ENCODE measurements at regions not wholly inside any gene's neighbourhood (a gene's known extent, or its start where the extent isn't known, plus 50 kb on each side); places are given as distances from the start of the nearest gene placed in this dataset.

DNA sequence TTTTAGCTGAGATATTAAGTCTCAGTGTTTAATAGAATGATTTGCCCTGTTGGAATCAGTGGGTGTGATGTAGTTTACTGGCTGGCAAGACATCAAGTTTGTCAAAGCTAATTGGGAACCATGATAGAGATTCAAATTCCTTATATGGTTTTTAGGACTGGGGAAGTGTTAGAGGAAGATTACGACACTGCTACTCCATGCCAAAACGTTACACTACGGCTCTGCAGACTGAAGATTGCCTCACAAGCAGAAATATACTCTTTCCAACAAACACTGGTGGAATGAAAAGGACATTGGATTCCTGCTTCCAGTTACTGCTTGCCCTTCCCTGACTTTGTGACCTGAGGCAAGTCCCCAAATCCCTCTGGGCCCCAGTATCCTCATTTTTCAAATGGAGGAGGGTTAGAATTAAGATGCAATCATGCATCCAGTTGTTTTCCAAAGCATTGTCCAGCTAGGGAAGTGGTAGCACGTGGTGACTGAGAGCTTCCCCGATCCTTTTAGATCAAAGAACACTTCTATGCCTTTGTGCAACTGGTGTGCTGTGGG, 147.6 kb downstream of the CDC42EP3 start:
- Histone ChIP-seq H3K27ac (ENCODE audit: low read depth, low read length) (no peak overlapping the region), H2BK120ac (replicated peaks; ENCODE audit: low read depth, low read length) (no peak overlapping the region), H2BK20ac (ENCODE audit: low read length) (no peak overlapping the region), H4K91ac (replicated peaks; ENCODE audit: insufficient read length, low read length) (no peak overlapping the region), H3K79me2 (ENCODE audit: control insufficient read depth in 1 of 2, insufficient read depth in 2 of 2, low read length in 2 of 2) (no peaks in the 10 kb centered on the region), H3K79me1 (ENCODE audit: low read depth, low read length) (no peaks in the 10 kb centered on the region), H3K9me3 (ENCODE audit: insufficient read depth in 2 of 2, low read depth in 1 of 2, low read length in 1 of 2) (no peaks in the 10 kb centered on the region), H3K9ac (replicated peaks in 1 of 4; ENCODE audit: extremely low read depth in 1 of 4, low read depth in 3 of 4, low read length in 3 of 4) (no peak overlapping the region), H3K4me2 (ENCODE audit: insufficient read depth in 1 of 2, low read depth in 2 of 2, low read length in 2 of 2) (no peak overlapping the region), H2AK5ac (ENCODE audit: low read depth, low read length) (no peak overlapping the region), H2AFZ (ENCODE audit: low read length) (peak overlapping the region; percentile 70; the same call in 1 of the 2 replicates), H4K20me1 (replicated peaks in 1 of 2; ENCODE audit: control insufficient read depth in 1 of 2, insufficient read depth in 2 of 2, low read length in 2 of 2) (no peaks in the 10 kb centered on the region), H2BK15ac (ENCODE audit: low read length) (no peak overlapping the region), H3K4me1 (replicated peaks in 1 of 4; ENCODE audit: control insufficient read depth in 3 of 4, insufficient read depth in 4 of 4, low read length in 3 of 4) (no peaks in the 10 kb centered on the region), H3K23ac (ENCODE audit: insufficient read length) (no peak overlapping the region), H3K4ac (replicated peaks; ENCODE audit: insufficient read length, low read depth, low read length) (no peak overlapping the region), H4K5ac (ENCODE audit: insufficient read length, low read depth, low read length) (no peak overlapping the region), H4K8ac (ENCODE audit: extremely low read depth, insufficient read depth, low read length) (no peak overlapping the region), H3K4me3 (ENCODE audit: extremely low read depth in 1 of 4, insufficient read depth in 2 of 4, low read depth in 3 of 4, low read length in 4 of 4) (no peak overlapping the region), H3K36me3 (ENCODE audit: control insufficient read depth in 2 of 4, insufficient read depth in 4 of 4, low read length in 3 of 4) (no peaks in the 10 kb centered on the region), H3K18ac (ENCODE audit: extremely low read depth, low read length) (no peak overlapping the region), H3K14ac (ENCODE audit: insufficient read length) (no peak overlapping the region), H2BK12ac (ENCODE audit: low read depth, low read length) (no peak overlapping the region), H3K27me3 (replicated peaks in 1 of 4; ENCODE audit: control insufficient read depth in 3 of 4, extremely low read depth in 1 of 4, insufficient read depth in 3 of 4, low read length in 3 of 4) (no peaks in the 10 kb centered on the region), H2BK5ac (ENCODE audit: low read depth, low read length) (no peak overlapping the region), H3K23me2 (ENCODE audit: low read depth, low read length) (no peaks in the 10 kb centered on the region), H3K56ac (replicated peaks; ENCODE audit: insufficient read length, low read depth, low read length) (no peak overlapping the region)
- ChIA-PET POLR2A (ENCODE audit: partially characterized antibody) (interaction anchor here (0.7 kb wide), 1 partner anchor 98 kb away, joined by 3 read pairs; no protein-coding TSS in a partner anchor), CTCF (ENCODE audit: partially characterized antibody) (interaction anchor here (0.6 to 2.3 kb wide), 5 partner anchors 9 to 128 kb away, joined by 3 to 9 read pairs (median 6); no protein-coding TSS in a partner anchor)
- no peak for DNase-seq (ENCODE audit: low read depth in 1 of 2, low spot score in 2 of 2)
- TF ChIP-seq CBX8 (IDR thresholded peaks at IDR 0.05; ENCODE audit: borderline replicate concordance, low read depth, low read length) (no peak), KDM1A (IDR thresholded peaks at IDR 0.05; ENCODE audit: borderline replicate concordance, low read length) (no peak), FOSL1 (IDR thresholded peaks at IDR 0.05; ENCODE audit: insufficient read depth, low read depth, low read length) (no peak), ZNF274 (IDR thresholded peaks at IDR 0.05; ENCODE audit: borderline replicate concordance, extremely low read depth, low read length) (no peak)
- 84% methylated on average over 4 of the region's 5 CpGs; no CpG with 5 or more reads in 1 of the 2 experiments for WGBS, 2 experiments (ENCODE audit: extremely low coverage in 1 of 2, insufficient coverage in 1 of 2, insufficient read length in 1 of 2, insufficient replicate concordance in 2 of 2, low coverage in 1 of 2, low lambda C conversion rate in 2 of 2, missing lambda C conversion rate in 1 of 2)
- peak; percentile 13 for FAIRE-seq

Data from H1 (cell line).